SJSA1 (cell line): ENCODE measurements at regions not wholly inside any gene's neighbourhood (a gene's known extent, or its start where the extent isn't known, plus 50 kb on each side); places are given as distances from the start of the nearest gene placed in this dataset.

Experiments used
- DNase-seq, 2 experiments: peaks; one replicate each; pipeline ENCODE4 v3.0.0-alpha.2; 2015 to 2020; ENCODE audit warnings: low spot score in 2 of 2, low read depth in 1 of 2
- H3K27ac ChIP-seq: fragments of 250-450 bp; sonication (Bioruptor Pico); 2 replicates; pipeline ENCODE4 v1.5.1; 2020; ENCODE audit warnings: mild to moderate bottlenecking, moderate library complexity
- H3K27me3 ChIP-seq: fragments of 250-450 bp; sonication (Bioruptor Pico); replicated peaks from 2 replicates; pipeline ENCODE4 v1.5.1; 2020; ENCODE audit warnings: mild to moderate bottlenecking, moderate library complexity
- H3K36me3 ChIP-seq: fragments of 250-450 bp; sonication (Bioruptor Pico); 2 replicates; pipeline ENCODE4 v1.5.1; 2020; ENCODE audit warnings: mild to moderate bottlenecking
- H3K4me1 ChIP-seq: fragments of 250-450 bp; sonication (Bioruptor Pico); replicated peaks from 2 replicates; pipeline ENCODE4 v1.6.1; 2021; ENCODE audit warnings: mild to moderate bottlenecking
- H3K4me3 ChIP-seq: fragments of 250-450 bp; sonication (Bioruptor Pico); 2 replicates; pipeline ENCODE4 v1.5.1; 2020; ENCODE audit warnings: mild to moderate bottlenecking
- H3K9me3 ChIP-seq: fragments of 250-450 bp; sonication (Bioruptor Pico); replicated peaks from 2 replicates; pipeline ENCODE4 v1.5.1; 2020; ENCODE audit warnings: mild to moderate bottlenecking

GRCh38 chr3:73774645-73775044 is 149.9 kb upstream of the PDZRN3 start:
- Histone ChIP-seq H3K9me3 (no peaks in the 10 kb centered on the region), H3K4me1 (peaks cover 9% of the 10 kb centered on the region; the same call in 1 of the 2 replicates), H3K27me3 (no peaks in the 10 kb centered on the region), H3K4me3 (no peak overlapping the region), H3K27ac (no peak overlapping the region), H3K36me3 (no peaks in the 10 kb centered on the region)
- DNase-seq, result no peak

GRCh38 chr3:73773233-73773632 is 148.5 kb upstream of the PDZRN3 start:
- Histone ChIP-seq H3K36me3 (no peaks in the 10 kb centered on the region), H3K27me3 (no peaks in the 10 kb centered on the region), H3K4me3 (no peak overlapping the region), H3K27ac (no peak overlapping the region), H3K9me3 (no peaks in the 10 kb centered on the region), H3K4me1 (peaks cover 9% of the 10 kb centered on the region; the same call in 1 of the 2 replicates)
- DNase-seq, result no peak

GRCh38 chr3:73772076-73772886 is 147.5 kb upstream of the PDZRN3 start:
- no peaks in the 10 kb centered on the region for H3K27me3 ChIP-seq
- H3K4me1 ChIP-seq, result peaks cover 11% of the 10 kb centered on the region
- H3K27ac ChIP-seq, result no peak overlapping the region
- no peaks in the 10 kb centered on the region for H3K9me3 ChIP-seq
- DNase-seq, result no peak
- H3K36me3 ChIP-seq, result no peaks in the 10 kb centered on the region
- H3K4me3 ChIP-seq, result no peak overlapping the region

- no peak overlapping the region for H3K4me3 ChIP-seq
- H3K27me3 ChIP-seq, result no peaks in the 10 kb centered on the region
- no peaks in the 10 kb centered on the region for H3K36me3 ChIP-seq
- no peak for DNase-seq
- no peak overlapping the region for H3K27ac ChIP-seq
- peaks cover 21% of the 10 kb centered on the region for H3K4me1 ChIP-seq
- H3K9me3 ChIP-seq, result no peaks in the 10 kb centered on the region
Observed at GRCh38 chr3:73768524-73769308, 144.0 kb upstream of the PDZRN3 start.

DNA sequence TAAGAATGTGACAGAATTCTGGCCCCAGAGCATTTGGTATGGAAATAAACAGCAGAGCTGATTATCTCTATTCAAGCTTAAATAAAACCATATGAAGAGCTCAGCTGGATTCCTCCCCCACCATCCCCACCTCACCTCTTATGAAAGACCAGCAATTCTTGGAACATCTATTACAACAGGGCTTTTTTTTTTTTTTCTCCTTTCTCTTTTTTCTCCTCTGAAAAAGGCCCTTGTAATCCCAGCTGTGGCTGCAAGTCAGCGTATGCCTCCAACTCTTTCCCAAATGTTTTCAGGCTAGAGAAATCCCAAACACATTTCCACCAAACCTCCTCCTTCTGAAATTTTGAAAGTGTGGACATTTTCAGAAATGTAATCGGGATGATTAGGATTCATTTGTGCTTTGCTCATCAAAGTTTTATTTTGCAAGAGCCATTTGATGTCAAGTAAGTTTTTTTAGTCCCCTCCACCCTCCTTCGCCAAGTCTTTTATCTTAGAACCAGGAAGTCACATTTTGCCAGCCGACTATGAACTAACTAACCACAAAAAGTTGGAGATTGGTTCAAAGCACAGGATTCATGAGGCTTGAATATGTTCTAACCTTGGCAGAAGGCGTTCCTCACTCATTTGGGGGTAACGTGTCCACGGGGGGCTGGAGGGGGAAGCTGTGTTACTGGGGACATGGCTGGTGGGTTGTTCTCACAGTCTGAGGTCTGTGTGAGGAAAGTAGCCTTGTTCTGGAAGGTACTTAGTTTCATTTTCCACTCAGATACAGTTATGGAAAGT is 142.0 kb upstream of the PDZRN3 start:
- Histone ChIP-seq H3K36me3 (no peaks in the 10 kb centered on the region), H3K9me3 (no peaks in the 10 kb centered on the region), H3K27ac (peak overlapping the region; percentile 80), H3K4me3 (no peak overlapping the region), H3K27me3 (no peaks in the 10 kb centered on the region), H3K4me1 (peaks cover 24% of the 10 kb centered on the region)
- peak in 1 of 2 experiments; percentile 54 for DNase-seq

DNA sequence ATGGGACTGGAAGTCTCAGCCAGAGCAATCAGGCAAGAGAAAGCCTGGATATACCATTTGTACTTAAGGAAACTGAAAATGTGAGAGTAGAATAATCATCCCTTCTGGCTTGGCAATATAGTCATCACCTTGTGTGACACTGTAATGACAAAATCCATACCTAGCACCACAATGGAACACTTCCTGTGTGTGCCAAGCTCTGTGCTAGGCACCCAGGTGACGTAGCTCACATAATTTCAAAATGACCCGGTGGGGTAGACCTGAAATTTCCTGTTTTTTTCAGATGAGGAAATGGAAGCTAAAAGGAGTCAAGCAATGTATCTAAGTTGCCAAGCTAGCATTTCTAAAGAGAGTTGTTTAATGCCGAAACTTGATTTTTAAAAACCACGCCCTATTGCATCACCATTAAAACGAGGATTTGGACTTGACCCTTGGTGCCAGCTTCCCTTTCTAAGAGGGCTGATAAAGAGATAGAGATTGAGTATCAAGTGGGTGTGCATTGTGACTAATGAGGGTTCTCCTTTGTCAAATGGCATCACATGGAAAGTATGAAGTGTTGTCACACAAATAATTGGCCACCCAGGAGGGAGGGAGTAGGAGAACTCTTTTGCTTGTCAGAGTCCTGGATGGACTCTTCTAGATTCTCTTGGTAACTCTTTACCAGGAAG is 141.3 kb upstream of the PDZRN3 start:
- Histone ChIP-seq H3K9me3 (no peaks in the 10 kb centered on the region), H3K27me3 (no peaks in the 10 kb centered on the region), H3K4me3 (no peak overlapping the region), H3K4me1 (peaks cover 24% of the 10 kb centered on the region), H3K27ac (peak overlapping the region; percentile 80), H3K36me3 (no peaks in the 10 kb centered on the region)
- peak in 1 of 2 experiments; percentile 46 for DNase-seq

DNA sequence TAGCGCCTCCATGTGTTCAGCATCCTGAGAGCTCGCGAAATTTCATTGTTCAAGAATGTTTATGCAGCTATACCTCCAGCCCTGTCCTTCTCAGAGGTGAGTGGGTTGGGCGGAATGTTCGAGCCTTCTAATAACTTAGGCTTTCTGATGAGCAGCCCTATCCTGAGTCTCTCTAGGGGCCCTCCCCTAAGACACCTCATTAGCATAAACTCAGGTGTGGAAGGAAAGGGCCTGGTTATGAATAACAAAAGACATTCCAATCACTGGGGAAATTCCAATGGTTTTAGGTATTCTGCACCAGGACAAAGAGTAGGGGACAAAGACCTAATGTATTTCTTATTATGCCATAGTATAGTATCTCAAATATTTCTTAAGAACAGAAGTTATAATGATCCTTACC is 138.1 kb upstream of the PDZRN3 start:
- Histone ChIP-seq H3K4me1 (peaks cover 24% of the 10 kb centered on the region), H3K27me3 (no peaks in the 10 kb centered on the region), H3K27ac (no peak overlapping the region), H3K36me3 (no peaks in the 10 kb centered on the region), H3K9me3 (no peaks in the 10 kb centered on the region), H3K4me3 (no peak overlapping the region)
- no peak for DNase-seq

GRCh38 chr3:73759297-73759711 is 134.6 kb upstream of the PDZRN3 start:
- Histone ChIP-seq H3K27me3 (no peaks in the 10 kb centered on the region), H3K4me1 (0 out of 2 replicates have a peak, but pooled peaks cover 3% of the 10 kb centered on the region), H3K4me3 (no peak overlapping the region), H3K36me3 (no peaks in the 10 kb centered on the region), H3K9me3 (no peaks in the 10 kb centered on the region), H3K27ac (no peak overlapping the region)
- DNase-seq, result no peak

GRCh38 chr3:73757536-73757935 is 132.8 kb upstream of the PDZRN3 start:
- H3K4me1 ChIP-seq, result no peaks in the 10 kb centered on the region
- no peak for DNase-seq
- H3K27ac ChIP-seq, result no peak overlapping the region
- no peaks in the 10 kb centered on the region for H3K36me3 ChIP-seq
- H3K4me3 ChIP-seq, result no peak overlapping the region
- H3K9me3 ChIP-seq, result no peaks in the 10 kb centered on the region
- no peaks in the 10 kb centered on the region for H3K27me3 ChIP-seq

GRCh38 chr3:73753985-73754384 is 129.2 kb upstream of the PDZRN3 start:
- Histone ChIP-seq H3K4me1 (no peaks in the 10 kb centered on the region), H3K9me3 (no peaks in the 10 kb centered on the region), H3K27ac (no peak overlapping the region), H3K27me3 (no peaks in the 10 kb centered on the region), H3K4me3 (no peak overlapping the region), H3K36me3 (no peaks in the 10 kb centered on the region)
- no peak for DNase-seq

GRCh38 chr3:73752338-73752737 is 127.6 kb upstream of the PDZRN3 start:
- Histone ChIP-seq H3K27me3 (no peaks in the 10 kb centered on the region), H3K4me3 (no peak overlapping the region)

GRCh38 chr3:73746623-73747022 is 121.9 kb upstream of the PDZRN3 start:
- Histone ChIP-seq H3K4me1 (peaks cover 5% of the 10 kb centered on the region), H3K9me3 (no peaks in the 10 kb centered on the region), H3K36me3 (no peaks in the 10 kb centered on the region), H3K27ac (no peak overlapping the region), H3K27me3 (no peaks in the 10 kb centered on the region), H3K4me3 (no peak overlapping the region)
- no peak for DNase-seq

More at GRCh38 chr3:73752338-73752737, 127.6 kb upstream of the PDZRN3 start:
- Histone ChIP-seq H3K4me1 (no peaks in the 10 kb centered on the region), H3K36me3 (no peaks in the 10 kb centered on the region), H3K27ac (no peak overlapping the region), H3K9me3 (no peaks in the 10 kb centered on the region)
- DNase-seq, result no peak

DNA sequence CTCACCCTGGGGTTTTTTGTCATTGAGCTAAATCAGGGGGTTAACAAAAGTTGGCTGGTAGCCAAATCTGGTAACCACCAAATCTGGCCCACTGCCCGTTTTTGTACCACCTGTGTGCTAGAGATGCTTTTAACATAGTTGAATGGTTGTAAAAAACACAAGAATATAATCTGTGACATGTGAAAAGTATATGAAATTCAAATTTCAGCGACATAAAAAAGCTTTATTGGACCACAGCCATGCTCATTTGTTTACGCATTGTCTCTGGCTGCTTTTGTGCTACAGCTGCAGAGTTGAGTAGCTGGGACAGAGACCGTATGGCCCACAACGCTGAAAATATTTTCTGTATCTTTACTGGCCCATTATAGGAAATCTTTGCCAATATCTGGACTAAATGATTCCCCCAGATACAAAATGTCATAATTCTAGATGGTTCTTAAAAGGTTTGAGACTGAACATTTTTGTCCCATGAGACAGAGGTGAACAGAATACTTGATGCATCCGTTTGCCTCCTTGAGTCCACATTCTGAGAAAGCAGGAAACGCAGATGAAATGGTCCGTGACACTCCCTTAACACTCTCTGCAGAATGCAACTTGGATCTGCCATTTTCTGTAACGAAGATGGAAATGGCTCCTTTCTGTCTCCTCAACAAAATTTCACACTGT is 120.9 kb upstream of the PDZRN3 start:
- no peaks in the 10 kb centered on the region for H3K36me3 ChIP-seq
- no peak for DNase-seq

More for the DNA sequence above, 120.9 kb upstream of the PDZRN3 start:
- Histone ChIP-seq H3K4me1 (peaks cover 12% of the 10 kb centered on the region), H3K4me3 (no peak overlapping the region), H3K9me3 (no peaks in the 10 kb centered on the region), H3K27me3 (no peaks in the 10 kb centered on the region), H3K27ac (no peak overlapping the region)
